Fibroblast of villous mesenchyme (primary cell): ENCODE measurements at regions not wholly inside any gene's neighbourhood (a gene's known extent, or its start where the extent isn't known, plus 50 kb on each side); places are given as distances from the start of the nearest gene placed in this dataset.
"Not testable (repeated sequence)": the region's sequence is repeated elsewhere in the genome, so short reads cannot be mapped to it uniquely, and the experiment has no call there.

ENCODE experiments used
- DNase-seq: peaks from one replicate; pipeline ENCODE4 v3.0.0-alpha.2; 2010; ENCODE audit warnings: low read depth
- H3K4me3 ChIP-seq: 2 replicates; pipeline ENCODE4 v1.5.1; 2011; ENCODE audit warnings: low read depth, mild to moderate bottlenecking, low read length
- CTCF ChIP-seq: IDR thresholded peaks from 2 replicates; pipeline ENCODE4 v1.5.1; 2012; ENCODE audit warnings: low read depth, mild to moderate bottlenecking, low read length; ENCODE audit not compliant: insufficient read depth

GRCh38 chr16:16593156-16593863, 214.4 kb downstream of the NPIPA7 start:
- DNase-seq: peak; percentile 0
- H3K4me3 ChIP-seq: not testable (repeated sequence)
- peak; percentile 54 for TF ChIP-seq CTCF

DNA sequence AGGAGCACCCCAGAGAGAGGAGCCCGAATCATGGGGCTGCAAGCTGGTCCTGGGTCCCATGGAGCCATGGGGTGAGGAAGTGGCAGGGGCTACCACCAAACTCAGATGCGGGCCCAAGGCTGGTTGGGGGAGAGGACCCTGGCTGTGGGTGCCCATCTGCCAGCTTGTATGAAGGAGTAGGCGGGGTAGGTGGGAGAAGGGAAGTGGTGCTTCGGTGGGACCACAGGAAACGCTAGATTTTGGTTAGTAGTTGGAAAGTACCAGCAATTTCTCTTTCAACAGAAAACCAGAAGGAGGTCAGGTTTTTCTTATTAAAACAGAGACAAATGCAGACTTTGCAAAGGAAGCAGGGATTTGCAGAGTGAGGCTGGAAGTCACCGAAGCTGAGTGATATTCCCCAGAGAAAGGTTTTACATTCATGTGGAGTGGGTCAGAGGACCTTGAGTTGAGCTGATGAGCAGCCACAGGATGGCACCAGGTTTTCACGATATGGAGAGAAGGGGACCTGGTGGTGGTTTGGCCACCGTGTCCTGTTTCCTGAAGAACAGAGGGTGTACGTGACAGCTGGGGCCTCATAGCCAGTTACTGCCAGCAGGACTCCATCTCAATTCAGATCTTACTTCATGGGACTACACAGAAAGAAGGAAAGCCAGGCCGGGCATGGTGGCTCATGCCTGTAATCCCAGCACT, 216.2 kb downstream of the NPIPA7 start:
- not testable (repeated sequence) for DNase-seq, H3K4me3 ChIP-seq

DNA sequence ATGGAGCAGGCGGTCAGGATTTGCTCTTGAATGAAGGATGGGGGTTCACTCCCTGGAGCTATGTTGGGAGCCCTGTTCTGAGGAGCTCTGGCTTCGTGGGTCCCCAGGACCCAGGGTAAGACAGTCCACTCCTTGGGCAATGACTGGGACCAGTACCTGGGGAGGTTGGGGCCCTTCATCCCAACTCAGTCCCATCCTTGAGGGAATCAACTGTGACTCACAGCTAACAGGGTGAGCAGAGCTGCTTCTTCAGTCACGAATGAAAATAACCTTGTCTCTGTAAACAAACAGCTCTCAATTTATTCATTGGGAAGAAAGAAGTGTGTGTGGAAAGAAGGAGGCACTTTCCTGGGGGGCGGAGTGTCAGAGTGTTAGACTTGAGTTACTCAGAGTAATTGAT, 222.3 kb downstream of the NPIPA7 start:
- not testable (repeated sequence) for DNase-seq, H3K4me3 ChIP-seq

DNA sequence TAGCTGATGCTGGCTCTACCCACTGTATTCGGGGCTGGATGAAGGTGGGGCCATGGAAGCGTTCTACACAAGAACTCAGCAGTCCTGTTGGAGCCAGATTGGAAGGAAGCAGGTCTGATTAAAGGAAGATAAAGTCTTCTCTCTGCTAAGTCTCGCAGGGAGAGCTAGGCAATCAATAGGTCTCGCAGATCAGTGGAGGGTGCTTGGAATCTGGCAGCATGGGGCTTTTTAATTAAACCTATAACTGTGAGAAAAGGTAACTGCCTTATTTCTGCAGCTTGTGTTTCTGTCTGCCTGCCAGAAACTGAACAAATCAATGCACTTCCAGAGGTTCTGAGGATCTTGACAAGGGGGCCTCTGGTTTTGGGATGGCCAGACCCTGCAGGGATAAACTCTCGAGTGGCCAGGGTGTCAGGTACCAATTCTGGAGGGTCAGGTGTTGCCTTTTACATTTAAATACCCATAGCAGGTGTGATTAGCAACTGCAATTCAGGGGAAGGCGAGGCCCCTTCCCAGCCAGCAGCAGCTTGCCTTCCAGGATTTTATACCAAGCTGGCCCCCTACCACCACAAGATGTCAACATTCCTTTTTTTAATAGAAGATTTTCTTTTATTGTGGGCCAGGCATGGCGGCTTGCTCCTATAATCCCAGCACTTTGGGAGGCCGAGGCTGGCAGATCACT, 228.6 kb downstream of the NPIPA7 start:
- H3K4me3 ChIP-seq, DNase-seq: not testable (repeated sequence)

DNA sequence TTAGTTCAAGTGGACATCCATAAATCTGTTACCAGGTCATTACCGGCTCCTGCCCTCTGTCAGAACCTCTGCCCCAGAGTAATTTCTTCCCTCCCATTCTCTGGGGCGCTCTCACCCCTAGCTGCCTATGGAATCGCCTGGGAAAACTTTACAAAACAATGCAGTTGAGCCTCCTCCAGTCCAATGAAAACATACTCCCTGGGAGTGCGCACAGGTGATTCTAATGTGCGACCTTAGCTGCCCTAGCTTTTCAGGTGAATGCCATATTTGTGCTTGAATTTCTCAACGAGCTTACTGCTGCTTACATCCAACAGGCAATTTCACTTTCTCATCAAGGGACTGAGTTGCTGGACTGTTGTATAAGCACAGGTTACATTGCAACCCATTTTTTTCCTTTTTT, 230.7 kb downstream of the NPIPA7 start:
- not testable (repeated sequence) for H3K4me3 ChIP-seq, DNase-seq

DNA sequence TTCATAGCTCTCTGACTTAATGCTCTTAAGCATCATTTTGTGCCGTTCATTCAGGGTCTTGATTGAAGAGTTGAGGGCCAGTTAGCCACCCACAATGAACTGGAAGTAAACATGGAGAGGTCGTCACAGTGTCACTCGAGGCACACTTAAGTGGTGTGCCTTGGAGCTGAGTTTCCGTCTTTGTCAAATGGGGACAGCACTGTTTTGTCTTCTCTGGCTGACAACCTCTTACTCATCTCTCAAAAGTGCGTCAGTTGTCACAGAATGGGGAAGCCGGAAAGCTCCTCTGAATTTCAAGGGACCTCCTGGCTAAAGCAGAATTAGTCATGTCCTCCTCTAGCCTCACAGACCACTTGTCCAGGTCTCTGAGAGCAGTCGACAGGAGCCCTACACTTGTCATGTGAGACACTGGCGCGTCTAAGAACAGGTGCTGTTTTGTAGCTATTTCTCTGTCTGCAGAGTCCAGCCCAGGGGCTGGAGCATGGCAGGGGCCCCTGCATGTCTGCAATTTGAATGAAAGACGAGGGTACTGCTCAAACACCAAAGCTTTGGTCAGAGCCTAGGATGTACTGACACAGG, 231.5 kb downstream of the NPIPA7 start:
- not testable (repeated sequence) for DNase-seq, H3K4me3 ChIP-seq

- not testable (repeated sequence) for H3K4me3 ChIP-seq, DNase-seq
Measured at GRCh38 chr16:16613212-16613611, 234.3 kb downstream of the NPIPA7 start.

- DNase-seq, H3K4me3 ChIP-seq: not testable (repeated sequence)
Measured at GRCh38 chr16:16614484-16614883, 235.5 kb downstream of the NPIPA7 start.

GRCh38 chr16:16618963-16619465, 240.1 kb downstream of the NPIPA7 start:
- not testable (repeated sequence) for DNase-seq, H3K4me3 ChIP-seq

- H3K4me3 ChIP-seq, DNase-seq: not testable (repeated sequence)
Measured at GRCh38 chr16:16624367-16624766, 245.4 kb downstream of the NPIPA7 start.

- not testable (repeated sequence) for DNase-seq, H3K4me3 ChIP-seq
Measured at GRCh38 chr16:16625140-16625539, 246.2 kb downstream of the NPIPA7 start.

GRCh38 chr16:16627865-16628264, 248.9 kb downstream of the NPIPA7 start:
- H3K4me3 ChIP-seq, DNase-seq: not testable (repeated sequence)

GRCh38 chr16:16638231-16638630, 259.3 kb downstream of the NPIPA7 start:
- H3K4me3 ChIP-seq, DNase-seq: not testable (repeated sequence)

- not testable (repeated sequence) for DNase-seq, H3K4me3 ChIP-seq
Measured at GRCh38 chr16:16638714-16639113, 259.8 kb downstream of the NPIPA7 start.

- not testable (repeated sequence) for H3K4me3 ChIP-seq, DNase-seq
Measured at GRCh38 chr16:16643828-16644227, 264.9 kb downstream of the NPIPA7 start.

GRCh38 chr16:16648002-16648401, 269.1 kb downstream of the NPIPA7 start:
- H3K4me3 ChIP-seq, DNase-seq: not testable (repeated sequence)

- not testable (repeated sequence) for DNase-seq, H3K4me3 ChIP-seq
Measured at GRCh38 chr16:16672180-16672812, 293.4 kb downstream of the NPIPA7 start.
